Upper lobe of left lung (tissue), 4 donors: ENCODE measurements at regions not wholly inside any gene's neighbourhood (a gene's known extent, or its start where the extent isn't known, plus 50 kb on each side); places are given as distances from the start of the nearest gene placed in this dataset.

Experiments
- CTCF ChIP-seq, 6 experiments: fragments of 450-650 bp in 4 of 6; fragments of 200-600 bp in 2 of 6; sonication (generic) in 2 of 6; IDR thresholded peaks; one replicate each; pipeline ENCODE4 v1.5.1; 2016 to 2019; ENCODE audit warnings: antibody characterized with exemption in 6 of 6
- EP300 ChIP-seq, 4 donors: sonication (generic); formaldehyde crosslinking; IDR thresholded peaks; one replicate each; pipeline ENCODE4 v1.5.1; 2017; ENCODE audit warnings: antibody characterized with exemption in 4 of 4, control low read depth in 2 of 4

- no peak for TF ChIP-seq CTCF (IDR thresholded peaks at IDR 0.05)
- no peak for TF ChIP-seq EP300 (IDR thresholded peaks at IDR 0.05)
These were observed 208.4 kb upstream of the AKR1E2 start for GRCh38 chr10:4617589-4617988.
